HG03045 (cell line): ENCODE measurements at regions not wholly inside any gene's neighbourhood (a gene's known extent, or its start where the extent isn't known, plus 50 kb on each side); places are given as distances from the start of the nearest gene placed in this dataset.
"Not testable (repeated sequence)": the region's sequence is repeated elsewhere in the genome, so short reads cannot be mapped to it uniquely, and the experiment has no call there.

ENCODE experiments used
- ATAC-seq: cut with Tn5 transposase; IDR thresholded peaks from one replicate; pipeline ENCODE4 v1.9.1; 2021; ENCODE audit warnings: mild to moderate bottlenecking, moderate library complexity; ENCODE audit not compliant: unreplicated experiment

GRCh38 chr13:65834897-65835296 is 1395.2 kb downstream of the PCDH9 start:
- ATAC-seq = no peak

GRCh38 chr13:65830411-65831205 is 1399.5 kb downstream of the PCDH9 start:
- no peak for ATAC-seq

GRCh38 chr13:65829241-65830008 is 1400.7 kb downstream of the PCDH9 start:
- ATAC-seq = no peak

- no peak for ATAC-seq
Measured at GRCh38 chr13:65826657-65827056, 1403.5 kb downstream of the PCDH9 start.

DNA sequence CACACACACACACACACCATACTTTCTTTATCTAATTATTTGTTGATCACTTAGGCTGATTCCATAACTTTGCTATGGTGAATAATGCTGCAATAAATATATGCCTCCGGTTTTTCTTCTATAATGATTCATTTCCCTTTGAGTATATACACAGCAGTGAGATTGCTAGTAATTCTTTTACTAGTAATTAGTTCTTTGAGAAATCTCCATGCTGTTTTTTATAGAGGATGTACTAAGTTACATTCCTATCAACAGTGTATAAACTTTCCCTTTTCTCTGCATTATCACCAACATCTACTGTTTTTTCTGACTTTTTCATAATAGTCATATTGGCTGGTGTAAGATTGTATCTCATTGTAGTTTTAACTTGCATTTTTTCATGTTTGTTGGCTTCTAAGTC is 1405.1 kb downstream of the PCDH9 start:
- ATAC-seq = no peak

- no peak for ATAC-seq
Measured at GRCh38 chr13:65808061-65808460, 1422.1 kb downstream of the PCDH9 start.

DNA sequence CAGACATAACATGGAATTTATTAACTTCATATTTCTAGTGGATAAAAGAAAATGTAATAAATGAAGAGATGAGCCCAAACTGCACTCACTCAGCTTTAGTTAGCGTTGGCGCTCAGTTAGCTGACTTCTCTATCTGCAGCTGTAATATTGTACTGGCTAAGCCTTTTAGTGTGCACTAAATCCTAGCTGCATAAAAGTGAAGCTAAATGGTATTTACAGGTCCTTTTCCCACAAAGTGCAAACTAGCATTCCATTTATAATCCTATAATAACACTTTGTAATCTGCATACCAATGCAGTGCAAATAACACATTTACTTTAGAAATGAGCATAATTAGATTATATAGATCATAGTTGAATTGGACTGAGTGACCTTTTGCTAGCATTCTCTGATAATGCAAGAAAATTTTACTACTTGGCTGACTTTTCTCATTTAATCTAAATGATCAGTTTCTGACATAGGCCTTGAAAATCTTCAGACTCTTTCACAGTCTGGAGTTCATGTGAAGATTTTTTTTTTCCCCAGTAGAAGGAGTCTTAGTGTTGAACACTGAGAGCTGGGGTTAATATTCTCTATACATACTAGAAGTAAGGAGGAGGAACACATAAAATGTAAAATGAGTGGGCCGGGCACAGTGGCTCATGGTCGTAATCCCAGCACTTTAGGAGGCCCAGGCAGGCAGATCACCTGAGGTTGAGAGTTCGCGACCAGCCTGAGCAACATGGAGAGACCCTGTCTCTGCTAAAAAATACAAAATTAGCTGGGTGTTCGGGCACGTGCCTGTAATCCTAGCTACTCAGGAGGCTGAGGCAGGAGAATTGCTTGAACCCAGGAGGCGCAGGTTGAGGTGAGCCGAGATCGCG is 1426.4 kb downstream of the PCDH9 start:
- no peak for ATAC-seq

GRCh38 chr13:65789815-65790214 is 1440.3 kb downstream of the PCDH9 start:
- ATAC-seq = no peak

DNA sequence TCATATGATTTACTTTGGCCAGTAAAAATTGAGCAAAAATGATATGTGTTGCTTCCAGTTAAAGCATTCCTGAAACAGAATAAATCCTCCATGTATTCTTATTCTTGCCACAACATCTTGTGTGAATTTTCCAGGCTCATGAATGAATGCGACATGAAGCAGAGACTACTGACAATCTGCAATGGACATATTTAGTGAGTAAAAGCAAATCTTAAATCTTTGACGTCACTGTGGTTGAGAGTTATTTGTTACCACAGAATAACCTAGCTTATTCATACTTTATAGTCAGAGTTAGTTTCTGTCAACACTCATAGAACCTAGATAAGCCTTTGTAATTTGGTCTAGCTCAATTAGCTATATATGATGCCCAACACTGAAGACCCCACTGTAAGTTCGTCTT is 1443.1 kb downstream of the PCDH9 start:
- ATAC-seq = no peak

DNA sequence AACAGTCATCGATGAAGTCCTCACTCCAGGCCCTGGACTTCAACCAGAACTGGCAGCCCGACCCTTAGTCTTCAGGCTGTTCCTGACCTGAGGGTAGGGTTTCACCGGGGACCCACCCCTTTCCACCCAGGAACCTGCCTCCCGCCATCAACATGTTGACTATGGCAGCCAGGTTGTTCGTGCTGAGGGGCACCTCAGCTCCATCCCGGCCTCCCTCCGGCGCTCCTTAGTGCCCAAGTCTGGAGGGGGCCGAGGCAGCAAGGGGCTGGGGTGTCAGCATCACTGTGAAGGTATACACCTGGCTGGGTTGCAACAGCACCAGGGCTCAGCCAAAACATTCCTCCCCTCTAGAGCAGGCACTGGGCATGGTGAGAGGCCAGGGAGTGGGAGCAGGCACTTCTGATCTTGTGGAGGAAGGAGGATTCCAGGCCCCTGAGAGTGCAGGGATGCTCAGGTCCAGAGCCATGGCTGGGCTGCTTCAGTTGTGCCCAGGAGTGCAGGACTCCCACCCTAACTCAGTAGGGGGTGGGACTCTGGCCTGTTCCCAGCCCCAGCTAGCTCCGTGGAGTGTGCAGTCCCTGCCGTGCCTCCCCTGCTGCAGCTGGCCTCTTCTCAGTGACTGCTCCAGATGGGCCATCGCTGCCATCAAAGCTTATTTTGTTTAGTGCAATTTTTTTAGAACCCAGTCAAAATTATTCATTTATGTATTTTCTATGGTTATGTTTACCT is 1445.9 kb downstream of the PCDH9 start:
- ATAC-seq = no peak

- ATAC-seq = no peak
Measured at GRCh38 chr13:65783383-65783782, 1446.8 kb downstream of the PCDH9 start.

GRCh38 chr13:65771704-65772313 is 1458.3 kb downstream of the PCDH9 start:
- ATAC-seq = not testable (repeated sequence)

DNA sequence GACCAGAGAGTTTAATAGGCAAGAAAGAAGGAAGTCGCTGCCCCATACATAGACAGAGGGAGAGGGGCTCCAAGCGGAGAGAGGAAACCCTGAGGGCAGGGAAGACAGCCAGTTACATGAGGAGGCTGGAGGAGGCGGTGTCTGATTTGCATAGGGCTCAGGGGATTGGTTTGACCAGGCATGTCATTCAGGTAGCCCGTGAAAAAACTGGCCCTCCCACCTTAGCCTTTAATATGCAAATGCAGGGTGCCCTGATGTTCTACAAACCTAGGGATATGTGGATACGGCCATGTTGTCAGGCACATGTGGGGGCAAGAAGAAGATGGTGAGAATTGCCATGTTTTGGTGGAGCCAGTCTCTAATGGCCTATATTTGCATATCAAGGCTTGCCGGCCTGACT is 1461.6 kb downstream of the PCDH9 start:
- ATAC-seq = no peak

- no peak for ATAC-seq
Measured at GRCh38 chr13:65763811-65764210, 1466.3 kb downstream of the PCDH9 start.

DNA sequence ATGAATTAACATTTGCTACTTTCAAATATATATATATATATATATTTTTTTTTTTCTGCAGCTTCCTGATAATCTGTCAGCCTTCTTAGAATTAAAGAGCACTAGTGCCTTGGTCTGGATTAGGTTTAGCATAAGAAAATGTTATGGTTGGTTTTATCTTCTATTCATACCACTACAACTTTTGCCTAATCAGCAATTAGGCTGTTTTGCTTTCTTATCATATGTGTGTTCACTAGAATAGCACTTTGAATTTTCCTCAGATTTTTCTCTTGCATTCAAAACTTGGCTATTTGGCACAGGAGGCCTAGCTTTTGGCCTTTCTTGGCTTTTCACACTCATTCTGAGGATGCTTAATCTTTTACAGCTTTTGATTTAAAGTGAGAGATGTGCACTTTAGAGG is 1468.1 kb downstream of the PCDH9 start:
- ATAC-seq = no peak

- no peak for ATAC-seq
Measured at GRCh38 chr13:65756071-65756671, 1474.0 kb downstream of the PCDH9 start.

- ATAC-seq = no peak
Measured at GRCh38 chr13:65748227-65748626, 1481.9 kb downstream of the PCDH9 start.

DNA sequence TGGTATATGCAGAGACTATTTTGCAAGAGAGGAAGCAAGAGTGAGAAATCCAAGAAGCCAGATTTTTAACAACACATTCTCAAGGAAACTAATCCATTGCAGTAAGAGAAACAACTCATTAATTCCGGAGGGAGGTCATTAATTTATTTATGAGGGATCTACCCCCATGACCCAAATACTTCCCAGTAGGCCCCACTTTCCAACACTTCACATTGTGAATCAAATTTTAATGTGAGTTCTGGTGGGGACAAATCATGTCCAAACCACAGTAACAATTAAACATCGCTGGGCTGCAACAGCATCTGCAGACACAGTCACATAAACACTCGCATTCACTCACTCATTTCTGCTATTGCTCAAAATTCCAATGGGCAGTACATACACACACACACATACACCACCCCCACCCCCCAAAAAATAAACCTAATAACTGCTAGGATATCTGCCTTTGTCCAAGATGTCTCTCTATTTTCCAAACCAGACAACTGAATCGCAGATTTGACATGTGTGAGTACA is 1483.7 kb downstream of the PCDH9 start:
- no peak for ATAC-seq

GRCh38 chr13:65744836-65745235 is 1485.3 kb downstream of the PCDH9 start:
- no peak for ATAC-seq

- no peak for ATAC-seq
Measured at GRCh38 chr13:65733110-65733509, 1497.0 kb downstream of the PCDH9 start.
